ENCODE measurements at regions not wholly inside any gene's neighbourhood (a gene's known extent, or its start where the extent isn't known, plus 50 kb on each side); places are given as distances from the start of the nearest gene placed in this dataset.
"Not testable (repeated sequence)": the region's sequence is repeated elsewhere in the genome, so short reads cannot be mapped to it uniquely, and the experiment has no call there.

DNA sequence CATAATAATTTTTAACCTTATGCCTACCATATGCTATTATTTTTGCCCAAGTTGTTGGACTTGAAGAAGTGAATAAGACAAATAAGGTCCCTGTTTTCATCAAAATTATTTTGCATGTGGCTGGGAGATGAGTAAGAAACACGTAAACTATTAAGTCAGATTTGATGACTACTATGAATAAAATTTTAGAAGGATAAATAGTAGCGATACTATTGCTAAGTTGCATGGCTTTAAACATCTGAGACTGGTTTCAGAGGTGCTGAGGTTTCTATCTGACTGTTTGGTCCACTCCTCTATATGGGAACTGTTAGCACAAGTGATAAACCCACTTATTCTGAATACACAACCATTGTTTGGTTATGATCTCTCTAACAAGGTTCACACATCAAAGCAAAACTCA lies 674.3 kb upstream of the MDGA2 start:
- FAIRE-seq, result no peak

DNA sequence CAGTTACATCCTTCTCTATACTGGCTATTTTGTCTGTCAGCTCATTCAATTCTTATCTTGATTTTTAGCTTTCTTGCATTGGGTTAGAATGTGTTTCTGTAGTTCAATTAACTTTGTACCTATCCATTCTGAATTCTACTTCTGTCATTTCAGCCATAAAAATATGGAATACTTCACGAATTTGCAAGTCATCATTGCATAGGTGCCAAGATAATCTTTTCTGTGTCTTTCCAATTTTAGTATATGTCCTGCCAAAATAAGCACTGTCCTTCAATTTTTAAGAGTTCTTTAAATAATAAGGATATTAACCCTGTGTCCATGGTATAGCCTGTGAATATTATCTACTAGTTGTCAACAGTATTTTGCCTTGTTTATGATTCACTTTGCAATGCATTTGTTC lies 665.7 kb upstream of the MDGA2 start:
- no peak for FAIRE-seq

DNA sequence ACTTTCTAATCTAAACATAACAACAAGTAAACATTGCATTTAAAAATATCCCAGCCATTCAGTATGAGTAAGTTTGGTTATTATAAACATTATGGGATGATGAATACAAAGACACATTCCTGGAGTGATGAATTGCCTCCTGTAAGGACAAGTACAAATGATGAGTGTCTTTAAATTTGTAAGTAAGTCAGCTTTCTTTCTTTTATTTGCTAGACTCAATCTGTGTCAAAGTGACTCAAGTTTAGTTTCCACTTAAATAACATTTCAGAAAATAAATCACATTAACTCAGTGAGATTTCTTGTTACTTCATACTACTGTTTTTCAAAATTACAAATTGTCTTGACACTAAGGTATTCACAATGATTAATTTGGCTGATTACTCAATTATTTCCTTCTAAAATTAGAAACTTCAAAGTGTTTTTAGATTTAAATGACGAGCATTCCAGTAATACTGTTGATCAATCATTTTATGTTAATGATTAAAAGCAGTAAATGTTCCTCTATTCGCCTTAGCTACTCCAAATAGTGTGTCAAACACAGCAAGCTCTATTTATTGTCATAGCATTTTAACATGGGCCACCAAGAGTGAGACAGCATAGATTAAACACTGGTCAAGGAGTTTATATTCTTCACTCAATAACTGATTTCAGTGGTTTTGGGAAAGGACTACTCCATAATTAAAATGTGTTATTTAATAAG lies 658.0 kb upstream of the MDGA2 start:
- no peak for FAIRE-seq

DNA sequence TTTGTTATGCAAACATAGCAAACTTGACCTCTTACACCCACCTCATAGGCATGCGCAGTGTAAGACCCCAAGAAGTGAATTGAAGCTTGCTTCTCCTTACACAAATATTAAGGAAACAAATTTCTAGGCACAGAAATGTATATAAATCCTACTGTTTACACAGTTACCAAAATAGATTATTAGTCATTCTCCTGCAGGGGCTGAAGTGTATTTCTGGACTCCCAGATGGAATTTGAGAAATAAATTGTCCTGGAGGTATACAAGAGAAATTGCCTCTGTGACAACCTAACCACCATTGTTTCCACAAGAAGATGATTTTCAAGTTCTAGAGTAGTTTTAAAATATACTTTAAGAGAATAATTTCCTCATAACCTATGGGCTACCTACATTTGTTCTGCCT lies 656.0 kb upstream of the MDGA2 start:
- FAIRE-seq, result no peak

DNA sequence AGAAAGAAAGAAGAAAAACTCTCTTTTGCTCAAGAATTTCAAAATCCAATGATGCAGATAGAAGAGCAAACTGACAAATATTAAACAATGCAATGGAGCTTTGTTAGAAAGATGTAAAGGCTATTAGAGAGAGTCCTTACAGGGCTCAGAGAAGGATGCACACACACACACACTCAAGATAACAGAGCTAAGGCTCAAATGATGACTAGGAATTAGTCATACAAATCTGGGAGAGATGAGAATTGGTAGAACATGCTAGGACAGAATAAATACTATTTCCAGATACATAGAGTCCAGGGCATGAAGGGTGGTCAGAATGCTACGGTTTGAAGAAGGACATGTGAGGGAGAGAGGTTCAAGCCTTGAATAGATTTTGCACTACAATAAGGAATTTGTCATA lies 650.1 kb upstream of the MDGA2 start:
- FAIRE-seq, result no peak

DNA sequence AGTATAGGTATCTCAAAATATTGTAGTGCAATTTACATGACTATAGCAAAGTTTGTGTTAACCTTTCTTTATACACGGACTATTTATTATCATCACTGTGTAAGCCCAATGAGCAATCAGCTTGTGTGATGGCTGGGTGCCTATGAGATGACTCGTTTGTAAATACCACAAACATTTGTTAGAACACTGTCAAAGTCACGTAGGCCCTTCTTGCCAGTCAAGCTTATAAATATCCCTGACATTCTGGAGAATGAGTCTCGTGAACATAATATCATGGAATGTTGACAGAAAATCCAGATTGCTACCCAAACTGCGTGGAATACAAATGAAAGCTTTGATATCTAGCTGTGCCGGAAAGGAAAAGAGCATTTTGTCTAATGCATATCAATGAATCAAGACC lies 648.3 kb upstream of the MDGA2 start:
- FAIRE-seq, result no peak

DNA sequence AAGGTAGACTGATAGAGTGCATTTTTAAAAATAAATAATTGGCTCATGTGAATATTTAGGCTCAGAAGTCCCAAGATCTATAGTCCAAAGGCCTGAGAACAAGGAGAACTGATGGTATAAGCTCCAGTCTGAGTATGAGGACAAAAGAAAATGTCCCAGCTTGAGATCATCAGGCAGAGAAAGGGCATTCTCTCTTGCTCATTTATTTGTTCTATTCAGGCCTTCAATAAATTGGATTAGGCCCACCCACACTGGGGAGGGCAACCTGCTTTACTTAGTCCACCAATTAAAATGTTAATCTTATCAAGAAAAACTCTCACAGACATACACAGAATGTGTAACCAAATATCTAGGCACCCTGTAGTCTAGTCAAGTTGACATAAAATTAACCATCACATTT lies 644.4 kb upstream of the MDGA2 start:
- no peak for FAIRE-seq

DNA sequence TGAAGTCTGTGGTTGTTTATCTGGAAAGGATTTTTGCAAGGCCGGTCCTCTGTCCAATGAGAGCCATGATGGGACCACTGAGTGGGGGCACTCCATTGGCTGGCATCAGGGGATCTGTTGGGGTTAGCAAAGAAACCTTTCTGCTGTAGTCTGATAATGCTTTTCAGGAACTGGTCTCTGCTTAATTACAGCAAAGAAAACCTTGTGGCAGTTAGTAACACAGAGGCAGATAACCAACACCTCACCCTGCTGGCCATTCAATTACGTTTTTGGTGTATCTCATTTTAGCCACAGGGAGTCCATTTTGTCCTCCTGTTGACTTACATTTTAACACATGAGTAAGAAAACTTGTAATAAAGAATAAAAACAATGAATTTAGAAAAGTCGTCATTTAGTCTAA lies 629.3 kb upstream of the MDGA2 start:
- FAIRE-seq, result no peak

DNA sequence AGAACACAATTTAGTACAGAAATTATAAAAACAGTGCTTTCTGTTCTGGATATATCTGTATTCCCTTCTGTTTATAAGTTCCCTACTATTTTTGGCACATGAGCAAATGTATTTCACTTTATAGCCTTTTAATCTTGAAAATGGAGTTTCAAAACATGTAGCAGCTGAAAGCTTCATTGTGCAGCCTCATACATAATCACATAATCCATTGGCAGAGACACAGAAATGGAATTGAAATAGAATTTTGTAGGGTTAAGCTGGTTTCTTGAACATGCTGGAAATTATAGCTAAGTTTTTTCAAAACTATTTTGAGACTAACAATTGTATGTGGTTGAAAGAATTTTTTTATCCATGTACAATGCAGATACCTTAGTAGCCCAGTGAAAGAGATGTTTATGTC lies 614.3 kb upstream of the MDGA2 start:
- FAIRE-seq, result no peak

DNA sequence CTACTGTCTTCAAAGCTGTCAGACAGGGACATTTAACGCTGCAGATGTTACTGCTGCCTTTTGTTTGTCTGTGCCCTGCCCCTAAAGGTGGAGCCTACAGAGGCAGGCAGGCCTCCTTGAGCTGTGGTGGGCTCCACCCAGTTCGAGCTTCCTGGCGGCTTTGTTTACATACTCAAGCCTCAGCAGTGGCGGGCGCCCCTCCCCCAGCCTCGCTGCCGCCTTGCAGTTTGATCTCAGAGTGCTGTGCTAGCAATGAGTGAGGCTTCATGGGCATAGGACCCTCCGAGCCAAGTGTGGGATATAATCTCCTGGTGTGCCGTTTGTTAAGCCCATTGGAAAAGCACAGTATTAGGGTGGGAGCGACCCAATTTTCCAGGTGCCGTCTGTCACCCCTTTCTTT lies 609.8 kb upstream of the MDGA2 start:
- FAIRE-seq, result not testable (repeated sequence)

DNA sequence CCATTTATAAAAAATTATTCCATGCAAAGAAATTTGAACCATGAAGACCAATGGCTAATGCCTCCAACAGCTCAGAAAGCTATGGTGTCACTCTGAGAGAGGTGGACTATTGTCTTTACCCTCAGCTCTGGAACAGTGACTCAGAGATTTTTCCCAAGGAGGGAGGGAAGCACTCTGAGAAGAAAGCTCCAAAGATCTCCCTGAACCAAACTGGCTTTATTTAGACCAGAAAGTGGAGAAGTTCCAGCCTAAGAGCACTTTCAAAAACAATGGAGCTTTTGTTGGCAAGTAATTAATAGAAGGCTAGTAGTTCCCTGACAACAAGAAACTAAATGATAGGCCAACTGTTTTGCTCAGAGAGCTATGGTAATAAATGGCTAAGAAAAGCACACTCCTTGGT lies 599.9 kb upstream of the MDGA2 start:
- FAIRE-seq, result no peak

DNA sequence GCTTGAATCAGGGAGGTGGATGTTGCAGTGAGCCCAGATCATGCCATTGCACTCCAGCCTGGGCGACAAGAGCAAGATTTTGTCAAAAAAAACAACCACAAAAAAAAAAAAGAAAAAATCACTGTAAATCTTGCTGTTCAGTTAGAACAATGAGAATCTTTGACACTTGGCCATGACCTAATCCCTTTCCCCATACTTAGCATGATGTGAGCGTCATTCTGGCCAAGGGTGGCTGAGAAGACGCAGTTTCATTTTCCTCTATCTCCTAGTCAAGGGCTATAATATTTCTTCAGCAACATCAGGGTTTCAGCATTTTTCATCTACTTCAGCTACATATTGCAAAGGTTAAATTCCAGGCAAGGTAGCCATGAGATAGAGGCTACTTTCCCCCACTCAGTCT lies 599.4 kb upstream of the MDGA2 start:
- FAIRE-seq, result no peak

DNA sequence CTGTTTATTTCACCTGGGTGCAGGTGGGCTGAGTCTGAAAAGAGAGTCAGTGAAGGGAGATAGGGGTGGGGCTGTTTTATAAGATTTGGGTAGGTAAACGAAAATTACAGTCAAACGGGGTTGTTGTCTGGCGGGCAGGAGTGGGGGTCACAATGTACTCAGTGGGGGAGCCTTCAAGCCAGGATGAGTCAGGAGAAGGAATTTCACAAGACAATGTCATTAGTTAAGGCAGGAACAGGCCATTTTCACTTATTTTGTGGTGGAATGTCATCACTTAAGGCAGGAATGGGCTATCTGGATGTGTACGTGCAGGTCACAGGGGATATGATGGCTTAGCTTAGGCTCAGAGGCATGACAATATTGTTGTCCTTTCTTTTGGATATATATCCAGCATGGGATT lies 592.5 kb upstream of the MDGA2 start:
- not testable (repeated sequence) for FAIRE-seq

DNA sequence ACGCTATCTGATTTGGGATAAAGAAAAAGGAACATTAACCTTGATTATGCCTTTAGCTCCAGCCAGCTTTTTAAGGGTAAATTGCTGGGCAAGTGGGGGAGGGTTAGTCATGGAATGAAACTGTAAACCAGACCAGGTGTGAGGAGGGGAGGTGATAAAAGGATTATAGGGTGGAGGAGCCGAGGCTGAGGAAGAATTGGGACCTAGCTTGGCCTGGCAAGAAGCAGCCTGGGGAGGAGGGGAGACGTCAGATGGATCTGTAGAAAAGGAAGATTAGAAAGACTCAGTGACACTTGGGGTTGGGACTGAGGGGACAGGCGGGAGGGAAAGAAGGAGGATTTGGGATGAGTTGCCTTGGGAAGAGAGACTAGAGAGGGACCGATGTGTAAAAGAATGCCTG lies 590.8 kb upstream of the MDGA2 start:
- not testable (repeated sequence) for FAIRE-seq

DNA sequence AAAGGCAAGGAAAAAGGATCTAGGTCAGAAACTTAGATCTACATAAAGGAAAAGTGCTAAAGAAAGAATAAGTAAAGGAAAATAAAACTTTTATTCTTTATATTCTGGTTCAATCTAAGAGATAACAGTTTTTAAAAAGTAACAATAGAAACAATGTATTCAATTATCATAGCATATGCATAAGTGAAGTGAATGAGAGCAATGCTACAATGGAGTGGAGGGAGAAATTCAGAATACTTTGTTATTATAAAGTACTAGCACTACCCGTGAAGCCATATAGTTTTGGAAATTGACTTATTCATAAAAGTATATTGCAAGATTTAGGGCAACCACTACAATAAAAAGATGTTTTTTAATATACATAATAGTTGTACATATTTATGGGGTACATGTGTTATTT lies 586.0 kb upstream of the MDGA2 start:
- no peak for FAIRE-seq

DNA sequence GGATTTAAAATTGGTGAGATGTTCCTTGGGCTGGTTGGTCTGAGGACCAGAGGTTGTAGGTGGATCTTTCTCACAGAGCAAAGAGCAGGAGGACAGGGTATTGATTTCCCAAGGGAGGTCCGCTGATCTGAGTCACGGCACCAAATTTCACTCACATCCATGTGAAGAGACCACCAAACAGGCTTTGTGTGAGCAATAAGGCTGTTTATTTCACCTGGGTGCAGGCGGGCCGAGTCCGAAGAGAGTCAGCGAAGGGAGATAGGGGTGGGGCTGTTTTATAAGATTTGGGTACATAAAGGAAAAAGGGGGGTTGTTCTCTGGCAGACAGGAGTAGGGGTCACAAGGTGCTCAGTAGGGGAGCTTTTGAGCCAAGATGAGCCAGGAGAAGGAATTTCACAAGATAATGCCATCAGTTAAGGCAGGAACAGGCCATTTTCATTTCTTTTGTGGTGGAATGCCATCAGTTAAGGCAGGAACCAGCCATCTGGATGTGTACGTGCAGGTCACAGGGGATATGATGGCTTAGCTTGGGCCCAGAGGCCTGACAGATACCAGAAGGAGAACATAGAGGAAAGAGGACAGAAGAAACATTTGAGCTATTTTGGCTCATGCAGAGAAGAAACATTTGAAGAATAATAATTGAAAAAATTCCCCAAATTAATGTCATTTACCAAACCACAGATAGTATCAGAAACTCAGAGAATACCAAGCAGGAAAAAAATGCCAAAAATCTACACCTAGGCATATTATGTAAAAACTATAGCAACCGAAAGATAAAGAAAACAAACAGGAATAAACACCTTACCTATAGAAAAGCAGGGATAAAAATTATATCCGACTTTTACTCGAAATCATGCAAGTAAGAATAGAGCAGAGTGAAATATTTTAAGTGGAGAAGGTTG lies 585.2 kb upstream of the MDGA2 start:
- FAIRE-seq, result not testable (repeated sequence)

DNA sequence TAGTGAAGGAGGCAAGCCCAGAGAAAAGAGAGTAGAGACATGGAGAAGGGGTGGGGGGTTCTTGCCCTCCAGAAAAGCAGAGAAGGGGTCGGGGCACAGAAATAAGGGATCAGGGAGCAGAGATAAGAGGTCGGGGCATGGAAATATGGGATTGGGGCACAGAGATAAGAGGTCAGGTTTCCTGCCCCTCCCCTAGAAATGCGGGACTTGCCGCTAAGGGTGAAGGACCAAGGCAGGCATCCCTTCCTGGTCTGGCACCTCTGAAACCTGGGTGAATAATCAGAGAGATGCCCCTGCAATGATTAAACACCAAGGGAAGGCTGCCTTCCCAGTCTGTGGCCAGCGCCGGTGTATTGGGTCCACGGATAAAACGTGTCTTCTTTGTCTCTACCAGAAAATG lies 584.5 kb upstream of the MDGA2 start:
- not testable (repeated sequence) for FAIRE-seq

DNA sequence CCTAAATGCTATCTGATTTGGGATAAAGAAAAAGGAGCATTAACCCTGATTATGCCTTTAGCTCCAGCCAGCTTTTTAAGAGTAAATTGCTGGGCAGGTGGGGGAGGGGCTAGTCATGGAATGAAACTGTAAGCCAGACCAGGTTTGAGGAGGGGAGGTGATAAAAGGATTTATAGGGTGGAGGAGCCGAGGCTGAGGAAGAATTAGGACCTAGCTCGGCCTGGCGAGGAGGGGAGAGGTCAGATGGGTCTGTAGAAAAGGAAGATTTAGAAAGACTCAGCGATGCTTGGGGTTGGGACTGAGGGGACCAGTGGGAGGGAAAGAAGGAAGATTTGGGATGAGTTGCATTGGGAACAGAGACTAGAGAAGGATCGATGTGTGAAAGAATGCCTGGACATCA lies 583.8 kb upstream of the MDGA2 start:
- FAIRE-seq, result not testable (repeated sequence)

DNA sequence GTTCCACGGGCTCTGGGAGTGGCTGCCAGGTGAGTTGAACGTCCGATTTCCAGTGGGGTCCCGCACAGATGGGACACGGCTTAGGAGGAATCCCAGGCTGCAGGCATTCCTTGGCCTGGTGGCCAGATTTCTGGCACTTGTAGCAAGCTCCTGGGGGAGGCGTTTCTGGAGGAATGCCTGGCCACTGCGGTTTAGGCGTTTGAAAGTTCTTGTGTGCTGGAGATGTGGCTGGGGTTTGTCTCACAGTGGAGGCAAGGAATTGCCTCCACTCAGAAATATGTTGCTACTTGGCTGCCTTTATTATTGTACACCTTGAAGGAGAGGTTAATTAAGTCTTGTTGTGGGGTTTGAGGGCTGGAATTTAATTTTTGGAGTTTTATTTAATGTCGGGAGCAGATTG lies 583.3 kb upstream of the MDGA2 start:
- FAIRE-seq, result not testable (repeated sequence)

DNA sequence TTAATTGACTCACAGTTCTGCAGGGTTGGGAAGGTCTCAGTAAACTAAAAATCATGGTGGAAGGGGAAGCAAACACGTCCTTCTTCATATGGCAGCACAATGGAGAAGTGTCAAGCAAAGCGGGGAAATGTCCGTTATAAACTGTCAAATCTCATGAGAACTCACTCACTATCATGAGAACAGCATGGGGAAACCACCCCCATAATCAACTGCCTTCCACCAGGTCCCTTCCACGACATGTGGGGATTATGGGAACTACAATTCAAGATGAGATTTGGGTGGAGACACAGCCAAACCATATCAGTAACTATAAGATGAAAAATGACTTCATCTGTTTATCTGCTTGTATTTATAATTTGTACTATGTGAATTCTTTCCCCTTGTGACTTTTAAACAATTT lies 577.6 kb upstream of the MDGA2 start:
- FAIRE-seq, result no peak

DNA sequence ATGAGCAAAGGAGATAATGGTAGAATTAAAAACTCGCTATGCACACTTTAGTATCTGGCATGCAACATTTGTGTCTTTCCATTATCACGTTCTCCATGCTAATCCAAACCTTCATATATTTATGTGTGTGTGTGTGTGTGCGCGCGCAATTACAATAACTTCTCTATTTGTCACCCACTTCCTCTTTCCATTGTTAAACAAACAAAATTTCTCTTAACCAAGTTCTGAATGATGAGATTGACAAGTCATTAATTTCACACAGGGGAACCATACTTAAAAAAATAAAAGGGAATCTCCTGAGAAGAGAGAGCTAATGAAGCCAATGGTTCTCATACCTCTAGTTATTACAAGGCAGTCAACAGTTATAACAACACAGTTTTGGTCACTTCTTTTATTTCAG lies 575.9 kb upstream of the MDGA2 start:
- FAIRE-seq, result no peak

DNA sequence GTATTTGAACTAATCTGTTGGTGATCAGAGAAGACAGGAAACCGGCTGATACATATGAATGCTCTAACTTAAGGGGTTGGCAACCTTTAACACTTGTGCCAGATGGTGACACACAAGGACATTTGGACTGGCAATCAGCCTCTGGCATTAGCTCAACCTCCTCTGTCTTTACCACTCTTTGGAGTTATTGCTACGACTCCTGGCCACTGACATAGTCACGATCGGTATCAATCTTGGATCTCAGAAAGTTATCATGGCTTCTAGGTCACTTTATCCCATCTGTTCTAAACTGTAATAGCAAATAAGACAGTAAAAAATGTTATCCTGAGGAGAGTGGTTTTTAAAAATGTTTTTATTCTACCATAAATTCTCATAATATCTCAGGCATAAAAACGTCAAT lies 575.2 kb upstream of the MDGA2 start:
- FAIRE-seq, result no peak

DNA sequence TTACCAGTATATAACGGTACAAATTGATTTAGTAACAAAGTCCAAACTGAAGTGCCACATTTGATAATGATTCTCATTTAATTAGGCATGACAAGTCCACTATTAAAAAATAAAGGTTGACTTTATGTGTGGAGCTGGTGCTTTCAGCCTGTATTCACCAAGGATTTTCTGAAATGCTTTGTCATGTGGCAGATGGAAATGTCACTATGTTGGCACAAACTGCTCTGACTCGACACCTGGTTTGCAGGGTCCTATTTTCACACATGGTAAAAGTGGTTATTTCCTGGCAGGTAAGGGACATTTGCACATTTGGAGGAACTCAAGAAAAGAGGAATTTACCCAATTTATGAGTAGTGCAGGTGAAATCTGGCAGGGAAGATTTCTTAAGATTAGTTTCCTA lies 572.6 kb upstream of the MDGA2 start:
- no peak for FAIRE-seq

DNA sequence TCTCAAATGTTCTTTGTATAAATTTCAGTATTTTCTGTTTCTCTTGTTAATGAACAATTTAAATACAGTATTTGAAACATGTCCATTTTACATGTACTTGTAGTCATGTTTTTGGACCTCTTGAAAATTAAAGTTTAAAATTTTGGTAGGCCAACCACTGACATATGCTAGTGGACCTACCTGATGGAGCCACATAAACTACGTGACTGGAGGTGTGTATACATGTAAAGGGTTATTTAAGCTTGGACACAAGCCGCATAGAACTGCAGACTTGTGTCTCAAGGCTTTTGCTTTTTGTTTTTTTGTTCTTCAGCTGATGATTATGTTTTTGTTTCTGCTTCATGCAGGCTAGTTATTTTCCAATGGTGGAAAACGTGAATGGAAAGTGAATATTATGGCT lies 568.5 kb upstream of the MDGA2 start:
- FAIRE-seq, result no peak

DNA sequence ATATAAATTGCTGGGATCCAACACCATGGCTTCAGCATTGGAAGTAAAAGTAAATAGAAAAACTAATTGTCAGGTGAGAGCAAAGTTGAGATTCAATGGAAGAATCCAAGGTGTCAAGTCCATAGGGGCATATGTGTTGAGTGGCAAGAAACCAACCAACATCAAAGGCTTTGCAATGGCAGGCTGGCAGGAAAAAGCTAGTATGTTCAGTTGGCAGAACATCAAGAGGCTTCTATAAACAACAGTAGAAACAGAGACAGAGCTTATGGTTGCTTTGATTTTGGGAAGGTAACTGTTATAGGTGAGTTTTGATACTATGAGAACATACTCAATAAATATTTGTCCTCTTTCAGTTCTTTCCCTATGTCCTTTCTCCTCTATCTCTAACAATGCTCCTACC lies 553.7 kb upstream of the MDGA2 start:
- no peak for FAIRE-seq

Measured in islet of Langerhans (tissue), 1 donor.